OCI-LY3 (cell line): ENCODE measurements at regions not wholly inside any gene's neighbourhood (a gene's known extent, or its start where the extent isn't known, plus 50 kb on each side); places are given as distances from the start of the nearest gene placed in this dataset.

Experiments used
- H2AFZ ChIP-seq: fragments of 200-600, 300-600 bp; shearing (Covaris generic); 2 replicates; pipeline ENCODE4 v1.6.0; 2014; ENCODE audit warnings: antibody characterized with exemption, low read depth, low read length
- H3K27ac ChIP-seq: fragments of 200-600, 300-600 bp; sonication (generic); 2 replicates; pipeline ENCODE4 v1.5.1; 2014; ENCODE audit warnings: mild to moderate bottlenecking, low read length, moderate library complexity, mixed read lengths
- H3K27me3 ChIP-seq: fragments of 200-600, 300-600 bp; sonication (generic); 2 replicates; pipeline ENCODE4 v1.6.1; 2014; ENCODE audit warnings: low read depth, low read length, mixed read lengths
- H3K36me3 ChIP-seq: fragments of 200-600, 300-600 bp; sonication (generic); replicated peaks from 2 replicates; pipeline ENCODE3; 2014; ENCODE audit warnings: low read depth, low read length, mixed read lengths
- H3K4me1 ChIP-seq: fragments of 300-600, 200-600 bp; sonication (generic); 2 replicates; pipeline ENCODE4 v1.6.1; 2014; ENCODE audit warnings: low read length, mixed read lengths
- H3K4me2 ChIP-seq: fragments of 200-600, 300-600 bp; sonication (generic); 2 replicates; pipeline ENCODE4 v1.6.1; 2014; ENCODE audit warnings: low read length, mixed read lengths
- H3K4me3 ChIP-seq: fragments of 300-600, 200-600 bp; sonication (generic); 2 replicates; pipeline ENCODE4 v1.5.1; 2014; ENCODE audit warnings: antibody characterized with exemption, mild to moderate bottlenecking, low read length, moderate library complexity
- H3K79me2 ChIP-seq: fragments of 300-600, 200-600 bp; shearing (Covaris generic); 2 replicates; pipeline ENCODE4 v1.6.1; 2014; ENCODE audit warnings: mild to moderate bottlenecking, low read length, mixed read lengths
- H3K9ac ChIP-seq: fragments of 300-600, 200-600 bp; shearing (Covaris generic); 2 replicates; pipeline ENCODE4 v1.6.0; 2014; ENCODE audit warnings: mild to moderate bottlenecking, low read length, moderate library complexity
- H3K9me3 ChIP-seq: fragments of 200-600, 300-600 bp; shearing (Covaris generic); 2 replicates; pipeline ENCODE4 v1.6.1; 2014; ENCODE audit warnings: low read length, mixed read lengths; ENCODE audit not compliant: insufficient read depth
- H4K20me1 ChIP-seq: fragments of 200-600, 300-600 bp; sonication (generic); 2 replicates; pipeline ENCODE4 v1.6.1; 2016; ENCODE audit warnings: low read length, mixed read lengths; ENCODE audit not compliant: insufficient read depth
- EZH2phosphoT487 ChIP-seq: fragments of 200-600 bp; shearing (Covaris generic); IDR thresholded peaks from 2 replicates; pipeline ENCODE4 v1.6.1; 2018; ENCODE audit warnings: antibody characterized with exemption, mixed run types, low read depth
- TF ChIP-seq, protein P1 (sequence below): fragments of 200-600, 300-600 bp; sonication (generic); IDR thresholded peaks from 2 replicates; pipeline ENCODE4 v1.5.1; 2014; ENCODE audit warnings: antibody characterized with exemption, low read length, low read depth

DNA sequence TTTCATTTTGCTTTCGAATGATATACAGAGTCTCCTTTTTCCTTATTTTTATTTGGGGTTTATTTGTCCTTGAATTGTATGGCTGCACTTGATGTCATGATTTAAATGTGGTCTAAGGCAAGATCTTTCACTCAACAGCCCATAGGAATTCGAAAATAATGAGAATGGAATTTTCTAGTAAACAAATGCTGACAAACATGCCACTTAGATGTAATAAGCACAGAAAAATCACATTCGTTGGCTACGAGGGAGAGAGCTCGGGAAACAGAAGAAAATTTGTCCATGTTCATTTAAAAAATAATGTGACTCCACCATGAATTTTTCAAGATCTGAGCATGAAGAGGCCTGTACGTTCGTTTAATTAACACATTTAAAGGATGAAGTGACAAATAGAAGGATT is 73.0 kb downstream of the BLID start:
- no peaks in the 10 kb centered on the region for H3K79me2 ChIP-seq
- no peaks in the 10 kb centered on the region for H3K9me3 ChIP-seq
- H3K36me3 ChIP-seq: no peaks in the 10 kb centered on the region
- H3K9ac ChIP-seq: no peak overlapping the region
- no peak overlapping the region for H3K27ac ChIP-seq
- peaks cover 36% of the 10 kb centered on the region for H3K27me3 ChIP-seq
- H4K20me1 ChIP-seq: no peaks in the 10 kb centered on the region
- H2AFZ ChIP-seq: no peak overlapping the region
- H3K4me3 ChIP-seq: no peak overlapping the region
- H3K4me1 ChIP-seq: no peaks in the 10 kb centered on the region
- no peak overlapping the region for H3K4me2 ChIP-seq
- no peak for TF ChIP-seq EZH2phosphoT487
- TF ChIP-seq, protein P1, sequence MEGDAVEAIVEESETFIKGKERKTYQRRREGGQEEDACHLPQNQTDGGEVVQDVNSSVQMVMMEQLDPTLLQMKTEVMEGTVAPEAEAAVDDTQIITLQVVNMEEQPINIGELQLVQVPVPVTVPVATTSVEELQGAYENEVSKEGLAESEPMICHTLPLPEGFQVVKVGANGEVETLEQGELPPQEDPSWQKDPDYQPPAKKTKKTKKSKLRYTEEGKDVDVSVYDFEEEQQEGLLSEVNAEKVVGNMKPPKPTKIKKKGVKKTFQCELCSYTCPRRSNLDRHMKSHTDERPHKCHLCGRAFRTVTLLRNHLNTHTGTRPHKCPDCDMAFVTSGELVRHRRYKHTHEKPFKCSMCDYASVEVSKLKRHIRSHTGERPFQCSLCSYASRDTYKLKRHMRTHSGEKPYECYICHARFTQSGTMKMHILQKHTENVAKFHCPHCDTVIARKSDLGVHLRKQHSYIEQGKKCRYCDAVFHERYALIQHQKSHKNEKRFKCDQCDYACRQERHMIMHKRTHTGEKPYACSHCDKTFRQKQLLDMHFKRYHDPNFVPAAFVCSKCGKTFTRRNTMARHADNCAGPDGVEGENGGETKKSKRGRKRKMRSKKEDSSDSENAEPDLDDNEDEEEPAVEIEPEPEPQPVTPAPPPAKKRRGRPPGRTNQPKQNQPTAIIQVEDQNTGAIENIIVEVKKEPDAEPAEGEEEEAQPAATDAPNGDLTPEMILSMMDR: no peak

DNA sequence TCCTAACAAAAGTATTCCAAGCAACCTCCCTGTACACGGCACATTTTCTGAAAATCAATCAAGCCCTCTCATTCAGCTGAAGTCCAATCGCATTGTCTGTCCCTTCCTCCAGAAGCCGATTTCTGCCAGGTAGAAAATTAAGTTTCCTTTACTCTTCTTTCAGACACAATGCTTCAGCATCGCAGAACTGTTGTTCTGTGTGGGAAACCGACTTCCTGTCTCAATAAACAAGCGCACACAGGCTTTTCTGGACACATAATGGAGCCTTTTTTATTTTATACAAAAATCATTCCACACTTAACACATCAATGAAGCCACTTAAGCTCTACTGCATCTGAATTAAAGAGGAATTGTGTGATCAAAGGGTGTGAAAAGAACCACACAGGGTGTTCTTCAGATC is 75.6 kb downstream of the BLID start:
- H3K9me3 ChIP-seq: no peaks in the 10 kb centered on the region
- H4K20me1 ChIP-seq: no peaks in the 10 kb centered on the region
- no peaks in the 10 kb centered on the region for H3K79me2 ChIP-seq
- no peaks in the 10 kb centered on the region for H3K4me1 ChIP-seq
- H2AFZ ChIP-seq: no peak overlapping the region
- H3K4me3 ChIP-seq: no peak overlapping the region
- H3K4me2 ChIP-seq: no peak overlapping the region
- no peak overlapping the region for H3K9ac ChIP-seq
- no peaks in the 10 kb centered on the region for H3K36me3 ChIP-seq
- TF ChIP-seq, protein P1: no peak
- TF ChIP-seq EZH2phosphoT487: no peak
- H3K27me3 ChIP-seq: peaks cover 58% of the 10 kb centered on the region
- H3K27ac ChIP-seq: no peak overlapping the region

DNA sequence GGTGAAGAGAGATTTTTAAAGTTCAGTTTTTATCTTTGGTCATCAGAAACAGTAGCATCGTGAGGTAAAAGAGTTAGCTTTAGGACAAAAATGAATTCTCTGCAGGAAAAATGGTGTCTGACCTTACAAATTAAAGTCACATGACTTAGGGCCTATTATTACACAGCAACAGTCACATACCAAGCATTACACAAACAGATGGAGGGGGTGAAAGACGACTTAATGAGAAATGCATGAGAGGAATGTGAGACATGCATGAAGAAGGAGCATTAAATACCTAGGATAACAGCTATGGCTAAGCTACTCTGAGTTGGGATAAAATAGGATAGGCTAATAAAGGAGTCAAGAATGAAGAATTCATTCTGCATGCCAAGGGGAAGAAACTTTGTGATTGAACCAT is 77.5 kb downstream of the BLID start:
- no peaks in the 10 kb centered on the region for H3K9me3 ChIP-seq
- no peaks in the 10 kb centered on the region for H4K20me1 ChIP-seq
- TF ChIP-seq, protein P1: no peak
- TF ChIP-seq EZH2phosphoT487: no peak
- H2AFZ ChIP-seq: no peak overlapping the region
- H3K9ac ChIP-seq: no peak overlapping the region
- H3K4me3 ChIP-seq: no peak overlapping the region
- no peak overlapping the region for H3K4me2 ChIP-seq
- H3K27me3 ChIP-seq: peaks cover 51% of the 10 kb centered on the region
- no peaks in the 10 kb centered on the region for H3K36me3 ChIP-seq
- H3K4me1 ChIP-seq: no peaks in the 10 kb centered on the region
- H3K79me2 ChIP-seq: no peaks in the 10 kb centered on the region
- no peak overlapping the region for H3K27ac ChIP-seq

DNA sequence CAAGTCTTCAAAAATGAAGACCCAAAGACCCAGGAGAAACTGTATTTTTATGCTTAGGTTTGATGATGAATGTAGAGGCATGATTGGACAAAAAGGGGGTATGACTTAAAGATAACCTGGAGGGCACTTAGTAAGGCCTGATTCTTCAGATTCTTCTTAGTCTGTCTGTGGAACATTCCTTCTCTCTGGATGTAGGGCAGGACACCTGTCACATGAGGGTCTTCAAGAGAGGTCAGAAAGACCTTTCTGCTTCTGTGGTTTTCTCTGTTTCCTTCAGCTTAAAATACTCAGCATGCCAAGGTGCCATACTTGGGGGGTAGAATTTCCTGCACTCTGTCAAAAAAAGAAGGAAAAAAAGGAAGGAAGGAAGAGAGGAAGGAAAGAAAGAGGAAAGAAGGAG is 78.1 kb downstream of the BLID start:
- H3K79me2 ChIP-seq: no peaks in the 10 kb centered on the region
- H3K27ac ChIP-seq: no peak overlapping the region
- no peak overlapping the region for H2AFZ ChIP-seq
- peaks cover 50% of the 10 kb centered on the region for H3K27me3 ChIP-seq
- no peaks in the 10 kb centered on the region for H3K36me3 ChIP-seq
- no peaks in the 10 kb centered on the region for H4K20me1 ChIP-seq
- H3K4me3 ChIP-seq: no peak overlapping the region
- no peak for TF ChIP-seq EZH2phosphoT487
- TF ChIP-seq, protein P1: no peak
- no peak overlapping the region for H3K9ac ChIP-seq
- H3K9me3 ChIP-seq: no peaks in the 10 kb centered on the region
- H3K4me2 ChIP-seq: no peak overlapping the region
- H3K4me1 ChIP-seq: no peaks in the 10 kb centered on the region
